Stimulated activated naive CD8-positive, alpha-beta T cell treated with anti-CD3 and anti-CD28 coated beads, Interleukin-15, Interleukin-2, amounts not matched to agents 100 ng/mL and 50 ng/mL, for 24 hours (primary cell): ENCODE measurements at regions not wholly inside any gene's neighbourhood (a gene's known extent, or its start where the extent isn't known, plus 50 kb on each side); places are given as distances from the start of the nearest gene placed in this dataset.

Experiments used
- H3K27ac Mint-ChIP-seq: one replicate; pipeline ENCODE4 v1.8.0; 2021; ENCODE audit warnings: mild to moderate bottlenecking, mixed read lengths
- H3K27me3 Mint-ChIP-seq: one replicate; pipeline ENCODE4 v1.8.0; 2021; ENCODE audit warnings: mixed read lengths
- H3K36me3 Mint-ChIP-seq: one replicate; pipeline ENCODE4 v1.8.0; 2021; ENCODE audit warnings: low read depth, mixed read lengths
- H3K4me1 Mint-ChIP-seq: one replicate; pipeline ENCODE4 v1.8.0; 2021; ENCODE audit warnings: low read depth, mixed read lengths
- H3K4me3 Mint-ChIP-seq: one replicate; pipeline ENCODE4 v1.8.0; 2021; ENCODE audit warnings: mild to moderate bottlenecking, mixed read lengths
- H3K9me3 Mint-ChIP-seq: one replicate; pipeline ENCODE4 v1.8.0; 2021; ENCODE audit warnings: mixed read lengths

- no peaks in the 10 kb centered on the region for H3K36me3 Mint-ChIP-seq
- H3K27me3 Mint-ChIP-seq, result no peaks in the 10 kb centered on the region
- peaks cover 35% of the 10 kb centered on the region for H3K9me3 Mint-ChIP-seq
- no peak overlapping the region for H3K27ac Mint-ChIP-seq
- H3K4me3 Mint-ChIP-seq, result no peak overlapping the region
- H3K4me1 Mint-ChIP-seq, result no peaks in the 10 kb centered on the region
Measured at GRCh38 chr18:53665701-53666100, 558.8 kb downstream of the MBD2 start.

GRCh38 chr18:53664575-53664974 is 559.9 kb downstream of the MBD2 start:
- no peaks in the 10 kb centered on the region for H3K4me1 Mint-ChIP-seq
- no peaks in the 10 kb centered on the region for H3K36me3 Mint-ChIP-seq
- no peak overlapping the region for H3K4me3 Mint-ChIP-seq
- no peak overlapping the region for H3K27ac Mint-ChIP-seq
- H3K27me3 Mint-ChIP-seq, result no peaks in the 10 kb centered on the region
- H3K9me3 Mint-ChIP-seq, result peaks cover 31% of the 10 kb centered on the region

DNA sequence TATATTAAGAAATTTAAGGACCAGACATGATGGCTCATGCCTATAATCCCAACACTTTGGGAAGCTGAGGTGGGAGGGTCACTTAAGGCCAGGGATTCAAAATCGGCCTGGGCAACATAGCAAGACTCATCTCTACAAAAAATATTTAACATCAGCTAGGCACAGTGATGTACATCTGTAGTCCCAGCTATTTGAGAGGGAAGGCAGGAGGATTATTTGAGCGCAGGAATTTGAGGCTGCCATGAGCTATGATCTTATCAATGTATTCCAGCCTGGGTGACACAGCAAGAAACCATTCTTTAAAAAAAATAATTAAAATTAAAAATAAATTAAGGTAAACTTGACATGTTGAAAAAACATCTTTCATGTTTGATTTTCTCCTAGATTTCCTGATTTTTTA is 564.2 kb downstream of the MBD2 start:
- no peaks in the 10 kb centered on the region for H3K4me1 Mint-ChIP-seq
- no peaks in the 10 kb centered on the region for H3K27me3 Mint-ChIP-seq
- no peak overlapping the region for H3K4me3 Mint-ChIP-seq
- no peak overlapping the region for H3K27ac Mint-ChIP-seq
- no peaks in the 10 kb centered on the region for H3K36me3 Mint-ChIP-seq
- H3K9me3 Mint-ChIP-seq, result peaks cover 32% of the 10 kb centered on the region

DNA sequence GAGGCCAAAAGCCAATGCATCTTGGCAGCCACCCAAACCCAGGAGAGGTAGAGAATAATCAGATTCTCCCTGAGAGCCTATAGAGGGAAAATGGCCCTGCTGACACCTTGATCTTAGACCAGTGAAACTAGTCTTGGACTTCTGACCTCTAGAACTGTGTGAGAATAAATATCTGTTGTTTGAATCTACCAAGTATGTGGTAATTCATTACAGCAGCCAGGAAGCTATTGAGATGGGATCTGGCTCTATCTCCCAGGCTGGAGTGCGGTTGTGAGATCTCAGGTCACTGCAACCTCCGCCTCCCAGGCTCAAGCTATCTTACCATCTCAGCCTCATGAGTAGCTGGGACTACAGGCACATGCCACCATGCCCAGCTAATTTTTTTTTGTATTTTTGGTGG is 567.2 kb downstream of the MBD2 start:
- H3K9me3 Mint-ChIP-seq, result peaks cover 24% of the 10 kb centered on the region
- no peaks in the 10 kb centered on the region for H3K27me3 Mint-ChIP-seq

DNA sequence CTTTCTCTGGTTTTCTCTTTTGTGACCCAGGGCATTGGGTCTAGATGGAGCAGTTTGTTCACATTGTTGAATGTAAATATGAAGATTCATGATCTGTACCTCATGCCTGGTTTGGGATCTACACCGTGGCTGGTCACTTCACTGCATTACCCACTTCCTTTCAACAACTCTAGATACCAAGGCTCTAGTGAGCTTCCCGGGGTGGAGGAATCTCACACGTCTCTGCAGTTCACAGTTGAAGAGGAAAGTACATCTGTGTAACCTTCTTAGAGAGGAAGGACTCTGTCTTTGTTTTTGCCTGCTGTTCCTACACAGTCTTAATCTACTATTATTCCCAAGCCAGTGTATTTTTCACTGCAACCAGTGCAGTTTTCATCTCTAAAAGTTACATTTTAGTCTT is 574.8 kb downstream of the MBD2 start:
- H3K27me3 Mint-ChIP-seq, result no peaks in the 10 kb centered on the region
- no peaks in the 10 kb centered on the region for H3K4me1 Mint-ChIP-seq
- no peaks in the 10 kb centered on the region for H3K9me3 Mint-ChIP-seq

More for the DNA sequence above, 567.2 kb downstream of the MBD2 start:
- H3K4me3 Mint-ChIP-seq, result no peak overlapping the region
- no peaks in the 10 kb centered on the region for H3K36me3 Mint-ChIP-seq
- H3K27ac Mint-ChIP-seq, result no peak overlapping the region
- no peaks in the 10 kb centered on the region for H3K4me1 Mint-ChIP-seq

GRCh38 chr18:53644799-53645471 is 579.5 kb downstream of the MBD2 start:
- no peak overlapping the region for H3K27ac Mint-ChIP-seq
- no peaks in the 10 kb centered on the region for H3K4me1 Mint-ChIP-seq
- H3K27me3 Mint-ChIP-seq, result no peaks in the 10 kb centered on the region
- H3K9me3 Mint-ChIP-seq, result peaks cover 5% of the 10 kb centered on the region
- H3K36me3 Mint-ChIP-seq, result no peaks in the 10 kb centered on the region
- H3K4me3 Mint-ChIP-seq, result no peak overlapping the region

More for the DNA sequence above, 574.8 kb downstream of the MBD2 start:
- Mint-ChIP-seq H3K36me3 (no peaks in the 10 kb centered on the region), H3K4me3 (no peak overlapping the region), H3K27ac (no peak overlapping the region)

DNA sequence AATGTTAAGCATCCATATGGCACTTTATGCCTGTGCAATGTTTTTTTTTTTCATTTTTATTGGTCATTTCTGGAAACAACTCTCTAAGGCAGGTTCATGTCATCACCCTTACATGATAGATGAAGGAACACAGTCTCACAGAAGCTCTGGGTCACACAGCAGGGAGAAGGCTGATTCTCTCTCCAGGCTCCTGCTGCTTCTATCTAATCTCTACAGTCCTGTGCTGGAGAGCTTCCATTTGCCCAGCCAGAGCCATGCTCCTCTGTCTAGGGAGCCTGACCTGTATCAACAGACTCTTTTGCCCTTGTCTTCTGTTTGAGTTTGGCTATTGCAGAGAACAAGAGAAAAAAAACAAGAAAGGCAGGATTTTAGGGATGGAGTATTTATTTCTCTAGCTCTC is 584.8 kb downstream of the MBD2 start:
- Mint-ChIP-seq H3K4me1 (no peaks in the 10 kb centered on the region), H3K27ac (no peak overlapping the region), H3K36me3 (no peaks in the 10 kb centered on the region), H3K9me3 (peaks cover 16% of the 10 kb centered on the region), H3K4me3 (no peak overlapping the region), H3K27me3 (no peaks in the 10 kb centered on the region)

GRCh38 chr18:53629337-53629736 is 595.1 kb downstream of the MBD2 start:
- H3K36me3 Mint-ChIP-seq, result no peaks in the 10 kb centered on the region
- no peaks in the 10 kb centered on the region for H3K27me3 Mint-ChIP-seq
- H3K4me3 Mint-ChIP-seq, result no peak overlapping the region
- H3K27ac Mint-ChIP-seq, result no peak overlapping the region
- no peaks in the 10 kb centered on the region for H3K4me1 Mint-ChIP-seq
- peaks cover 21% of the 10 kb centered on the region for H3K9me3 Mint-ChIP-seq

DNA sequence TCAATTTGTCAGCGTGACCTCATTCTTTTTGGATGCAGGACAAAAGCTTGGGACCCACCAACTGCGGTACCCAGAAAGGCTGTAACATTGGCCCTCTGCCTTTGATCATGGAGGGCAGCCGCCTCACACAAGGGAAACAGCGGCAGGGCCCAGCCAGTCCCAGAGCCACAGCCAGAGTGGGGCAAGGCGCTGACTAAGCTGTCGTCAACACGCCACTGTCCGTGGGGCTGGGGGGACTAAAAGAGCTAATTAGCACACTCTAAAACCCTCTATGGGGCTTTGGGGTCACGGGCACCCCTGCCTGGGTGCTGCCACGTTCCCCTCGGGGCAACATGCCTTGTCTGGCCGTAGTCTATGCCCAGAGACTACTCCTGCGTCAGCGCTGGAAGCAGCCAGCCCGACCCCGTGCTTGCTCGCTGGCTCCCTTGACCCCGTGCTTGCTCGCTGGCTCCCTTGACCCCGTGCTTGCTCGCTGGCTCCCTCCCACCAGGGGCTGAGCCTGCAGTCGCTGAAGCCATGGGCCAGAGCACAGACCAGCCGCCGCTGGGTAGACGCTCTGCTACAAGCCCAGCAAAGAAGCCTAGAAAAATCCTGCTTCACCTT is 598.4 kb downstream of the MBD2 start:
- H3K36me3 Mint-ChIP-seq, result no peaks in the 10 kb centered on the region
- H3K4me1 Mint-ChIP-seq, result no peaks in the 10 kb centered on the region
- no peak overlapping the region for H3K27ac Mint-ChIP-seq
- H3K4me3 Mint-ChIP-seq, result no peak overlapping the region
- peaks cover 14% of the 10 kb centered on the region for H3K9me3 Mint-ChIP-seq
- no peaks in the 10 kb centered on the region for H3K27me3 Mint-ChIP-seq

- H3K27me3 Mint-ChIP-seq, result no peaks in the 10 kb centered on the region
- no peaks in the 10 kb centered on the region for H3K4me1 Mint-ChIP-seq
- H3K9me3 Mint-ChIP-seq, result no peaks in the 10 kb centered on the region
- H3K36me3 Mint-ChIP-seq, result no peaks in the 10 kb centered on the region
- H3K4me3 Mint-ChIP-seq, result no peak overlapping the region
- no peak overlapping the region for H3K27ac Mint-ChIP-seq
Measured at GRCh38 chr18:53610957-53611356, 613.5 kb downstream of the MBD2 start.

DNA sequence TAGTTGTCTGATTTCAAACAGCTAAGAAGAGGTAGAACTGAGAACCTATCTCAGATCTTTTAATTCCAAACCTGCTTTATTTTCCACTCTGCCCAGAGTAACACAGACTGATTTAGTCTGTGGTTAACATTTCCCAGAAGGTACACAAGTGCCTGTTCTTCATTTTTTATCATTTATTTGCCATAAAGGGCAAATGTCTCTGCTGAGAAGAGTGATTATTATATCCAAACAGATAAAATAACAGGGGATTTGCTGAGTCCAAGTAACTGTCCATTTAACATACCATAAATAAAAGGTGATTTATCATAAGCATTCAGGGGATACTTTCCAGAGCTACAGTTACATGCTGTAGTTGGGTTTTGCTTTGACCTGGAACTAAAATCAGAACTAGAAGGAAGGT is 617.7 kb downstream of the MBD2 start:
- Mint-ChIP-seq H3K27ac (no peak overlapping the region), H3K27me3 (no peaks in the 10 kb centered on the region), H3K4me1 (no peaks in the 10 kb centered on the region), H3K36me3 (no peaks in the 10 kb centered on the region), H3K4me3 (no peak overlapping the region), H3K9me3 (no peaks in the 10 kb centered on the region)

DNA sequence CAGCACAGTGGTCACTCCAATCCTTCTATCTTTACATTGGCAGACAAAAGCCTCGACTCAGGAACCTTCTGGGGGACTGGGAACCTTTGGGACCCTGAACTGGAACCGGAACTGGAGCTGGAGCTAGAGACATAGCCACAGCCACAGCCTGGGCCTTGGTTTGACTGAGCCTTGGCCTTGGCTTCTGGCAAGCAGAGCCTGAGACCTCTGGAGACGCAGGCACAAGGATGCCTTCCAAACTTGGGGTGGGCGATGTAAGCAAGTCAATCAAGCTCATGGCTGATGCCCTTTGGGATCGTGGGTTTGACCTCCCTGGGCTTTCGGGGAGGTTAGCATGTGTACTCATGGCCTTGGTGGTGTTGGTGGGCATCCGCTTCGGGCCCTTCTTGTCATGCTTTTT is 619.3 kb downstream of the MBD2 start:
- Mint-ChIP-seq H3K9me3 (no peaks in the 10 kb centered on the region), H3K4me3 (no peak overlapping the region), H3K4me1 (no peaks in the 10 kb centered on the region), H3K27me3 (no peaks in the 10 kb centered on the region), H3K27ac (no peak overlapping the region), H3K36me3 (no peaks in the 10 kb centered on the region)

DNA sequence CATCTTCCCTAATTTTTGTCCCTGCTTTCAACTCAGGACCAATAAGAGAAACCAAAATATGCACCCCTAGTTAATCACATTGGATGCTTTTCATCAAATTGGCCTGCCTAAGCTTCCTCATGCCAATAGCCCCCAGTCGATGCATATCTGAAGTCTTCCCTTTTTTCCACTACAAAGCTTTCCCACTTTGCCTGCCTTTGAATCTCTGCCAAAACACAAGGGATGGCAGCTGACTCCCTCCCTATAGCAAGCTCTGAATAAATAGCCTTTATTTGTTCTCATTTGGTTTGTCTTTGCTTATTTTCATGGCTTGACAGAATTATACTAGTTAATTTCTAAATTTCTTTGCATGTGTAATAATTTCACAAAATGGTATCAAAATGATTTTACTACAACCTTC is 621.2 kb downstream of the MBD2 start:
- Mint-ChIP-seq H3K27me3 (no peaks in the 10 kb centered on the region), H3K9me3 (no peaks in the 10 kb centered on the region), H3K4me3 (no peak overlapping the region), H3K36me3 (no peaks in the 10 kb centered on the region), H3K4me1 (no peaks in the 10 kb centered on the region), H3K27ac (no peak overlapping the region)

DNA sequence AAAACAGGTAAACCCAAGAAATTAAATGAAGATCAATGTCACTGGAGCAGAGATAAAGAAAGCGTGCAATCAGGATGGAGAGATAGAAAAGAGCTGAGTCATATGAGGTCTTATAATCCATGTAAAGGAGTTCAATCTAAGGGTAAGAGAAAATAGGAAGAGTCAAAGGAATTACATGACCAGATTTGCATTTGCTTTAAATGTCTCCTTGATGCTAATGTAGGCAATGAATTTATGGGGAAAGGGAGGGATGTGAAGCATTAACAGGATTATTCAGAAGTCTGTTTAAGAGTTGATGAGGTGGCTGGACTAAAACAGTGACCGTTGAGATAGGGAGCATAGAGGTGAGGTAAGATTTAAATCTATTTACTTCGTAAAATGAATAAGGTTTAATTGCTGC is 623.1 kb downstream of the MBD2 start:
- H3K4me1 Mint-ChIP-seq, result no peaks in the 10 kb centered on the region
- no peaks in the 10 kb centered on the region for H3K27me3 Mint-ChIP-seq
- no peak overlapping the region for H3K4me3 Mint-ChIP-seq
- H3K9me3 Mint-ChIP-seq, result no peaks in the 10 kb centered on the region
- no peaks in the 10 kb centered on the region for H3K36me3 Mint-ChIP-seq
- H3K27ac Mint-ChIP-seq, result no peak overlapping the region

- no peaks in the 10 kb centered on the region for H3K36me3 Mint-ChIP-seq
- no peak overlapping the region for H3K27ac Mint-ChIP-seq
- no peak overlapping the region for H3K4me3 Mint-ChIP-seq
- H3K27me3 Mint-ChIP-seq, result no peaks in the 10 kb centered on the region
- no peaks in the 10 kb centered on the region for H3K4me1 Mint-ChIP-seq
- H3K9me3 Mint-ChIP-seq, result peaks cover 6% of the 10 kb centered on the region
Measured at GRCh38 chr18:53586923-53587322, 637.5 kb downstream of the MBD2 start.
